ENCODE measurements at regions not wholly inside any gene's neighbourhood (a gene's known extent, or its start where the extent isn't known, plus 50 kb on each side); places are given as distances from the start of the nearest gene placed in this dataset.

DNA sequence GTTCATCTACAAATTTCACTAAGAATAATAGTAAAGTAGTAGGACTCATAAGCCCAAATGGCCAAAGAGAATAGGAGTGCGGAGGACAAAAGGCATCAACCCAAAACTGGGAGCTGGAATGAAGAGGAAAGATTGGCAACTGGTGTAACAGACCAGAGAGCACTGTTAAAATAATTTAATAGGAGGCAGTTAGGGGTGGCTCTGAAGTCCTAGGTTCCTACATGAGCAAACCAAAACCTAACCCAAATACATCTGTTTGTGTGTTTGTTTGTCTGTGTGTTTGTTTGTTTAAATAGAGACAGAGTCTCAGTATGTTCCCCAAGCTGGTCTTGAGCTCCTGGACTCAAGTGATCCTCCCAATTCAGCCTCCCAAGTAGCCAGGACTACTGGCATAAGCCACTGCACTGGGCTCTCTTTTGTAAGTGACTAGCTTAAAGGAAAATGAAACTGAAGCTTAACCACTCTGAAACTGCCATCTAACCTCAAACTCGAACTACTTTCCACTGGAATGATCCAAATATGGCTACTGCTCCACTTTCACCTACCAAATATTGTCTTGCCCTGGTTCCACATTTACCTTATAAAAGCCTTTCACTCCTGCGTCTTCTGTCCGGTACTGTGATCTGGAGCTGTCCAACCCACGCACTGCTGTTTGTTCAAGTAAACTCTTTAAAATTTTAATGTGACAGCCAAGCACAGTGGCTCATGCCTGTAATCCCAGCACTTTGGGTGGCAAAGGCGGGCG lies 94.9 kb downstream of the AKR1D1 start:
- Histone ChIP-seq H3K27me3 (replicated peaks in 1 of 4; ENCODE audit: control extremely low read depth in 1 of 4, control insufficient read depth in 3 of 4, insufficient read depth in 4 of 4, low read length in 3 of 4) (peaks cover 0 to 3% (median 0%) of the 10 kb centered on the region in 4 experiments), H2AFZ (ENCODE audit: insufficient read depth, low read depth, low read length, poor library complexity, severe bottlenecking) (no peak overlapping the region), H3K79me2 (ENCODE audit: control insufficient read depth, insufficient read depth, low read length) (no peaks in the 10 kb centered on the region), H3K4me2 (replicated peaks; ENCODE audit: low read depth, low read length, poor library complexity, severe bottlenecking) (no peak overlapping the region), H3K9ac (ENCODE audit: low read length) (no peak overlapping the region), H3K9me3 (ENCODE audit: control extremely low read depth in 1 of 3, control insufficient read depth in 2 of 3, insufficient read depth in 1 of 3, low read length in 2 of 3) (peaks cover 0 to 8% (median 0%) of the 10 kb centered on the region in 3 donors), H4K20me1 (ENCODE audit: control insufficient read depth, insufficient read depth, low read length, poor library complexity, severe bottlenecking) (no peaks in the 10 kb centered on the region), H3K4me1 (ENCODE audit: control insufficient read depth in 2 of 2, insufficient read depth in 2 of 2, low read length in 2 of 2) (no peaks in the 10 kb centered on the region), H3K4me3 (ENCODE audit: control extremely low read depth in 1 of 5, extremely low read depth in 1 of 5, insufficient read depth in 1 of 5, low read depth in 2 of 5, low read length in 4 of 5) (no peak overlapping the region), H3K27ac (ENCODE audit: low read length in 2 of 2) (no peak overlapping the region), H3K36me3 (replicated peaks in 1 of 2; ENCODE audit: control extremely low read depth in 1 of 2, control insufficient read depth in 1 of 2, extremely low read depth in 1 of 2, insufficient read depth in 2 of 2, low read length in 1 of 2) (no peaks in the 10 kb centered on the region)
- Mint-ChIP-seq H3K9me3 (ENCODE audit: insufficient read depth) (peaks cover 5% of the 10 kb centered on the region), H3K27ac (no peak overlapping the region), H3K4me3 (no peak overlapping the region), H3K4me1 (no peaks in the 10 kb centered on the region), H3K27me3 (peaks cover 13% of the 10 kb centered on the region)
- intact Hi-C loops (cut with micrococcal nuclease) = no loop called here
- POLR2A ChIA-PET = no interaction called here
- WGBS (ENCODE audit: insufficient coverage) = 77% methylated on average over 7 of the region's 7 CpGs
- CTCF ChIA-PET = no interaction called here
- ATAC-seq (ENCODE audit: low read depth) (no peak), DNase-seq (no peak)
- TF ChIP-seq EZH2 (IDR thresholded peaks at IDR 0.05; ENCODE audit: borderline replicate concordance, insufficient read depth, low read depth, low read length, poor library complexity, severe bottlenecking) = no peak
- TF ChIP-seq, protein P1, sequence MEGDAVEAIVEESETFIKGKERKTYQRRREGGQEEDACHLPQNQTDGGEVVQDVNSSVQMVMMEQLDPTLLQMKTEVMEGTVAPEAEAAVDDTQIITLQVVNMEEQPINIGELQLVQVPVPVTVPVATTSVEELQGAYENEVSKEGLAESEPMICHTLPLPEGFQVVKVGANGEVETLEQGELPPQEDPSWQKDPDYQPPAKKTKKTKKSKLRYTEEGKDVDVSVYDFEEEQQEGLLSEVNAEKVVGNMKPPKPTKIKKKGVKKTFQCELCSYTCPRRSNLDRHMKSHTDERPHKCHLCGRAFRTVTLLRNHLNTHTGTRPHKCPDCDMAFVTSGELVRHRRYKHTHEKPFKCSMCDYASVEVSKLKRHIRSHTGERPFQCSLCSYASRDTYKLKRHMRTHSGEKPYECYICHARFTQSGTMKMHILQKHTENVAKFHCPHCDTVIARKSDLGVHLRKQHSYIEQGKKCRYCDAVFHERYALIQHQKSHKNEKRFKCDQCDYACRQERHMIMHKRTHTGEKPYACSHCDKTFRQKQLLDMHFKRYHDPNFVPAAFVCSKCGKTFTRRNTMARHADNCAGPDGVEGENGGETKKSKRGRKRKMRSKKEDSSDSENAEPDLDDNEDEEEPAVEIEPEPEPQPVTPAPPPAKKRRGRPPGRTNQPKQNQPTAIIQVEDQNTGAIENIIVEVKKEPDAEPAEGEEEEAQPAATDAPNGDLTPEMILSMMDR (IDR thresholded peaks at IDR 0.05) = no peak

DNA sequence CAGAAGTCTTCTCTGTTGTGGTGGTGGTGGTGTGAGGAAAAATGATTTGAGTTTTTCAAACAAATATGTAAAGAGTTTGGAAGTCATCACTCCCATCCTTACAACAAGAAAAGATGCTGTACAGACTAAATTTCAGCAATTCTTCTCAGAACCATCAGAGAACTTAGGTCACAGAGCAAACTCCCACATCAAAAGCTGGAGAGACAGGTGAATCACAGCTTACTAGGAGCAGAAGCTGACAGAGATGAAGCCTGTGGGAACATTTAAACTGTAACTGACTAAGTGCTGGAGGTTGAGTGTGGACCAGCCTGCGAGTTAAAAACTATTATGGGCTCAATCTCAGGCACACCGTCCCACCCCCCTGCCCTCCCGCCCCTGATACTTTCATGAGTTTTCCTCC lies 97.3 kb downstream of the AKR1D1 start:
- no peak for ATAC-seq (ENCODE audit: low read depth)
- Mint-ChIP-seq H3K27ac (no peak overlapping the region), H3K4me3 (no peak overlapping the region), H3K27me3 (peaks cover 13% of the 10 kb centered on the region), H3K9me3 (ENCODE audit: insufficient read depth) (peaks cover 5% of the 10 kb centered on the region), H3K4me1 (no peaks in the 10 kb centered on the region)
- ChIA-PET CTCF (interaction anchor here (1.0 kb wide), 1 partner anchor 13 kb away, joined by 3 read pairs; no protein-coding TSS in a partner anchor), POLR2A (no interaction called here)
- Histone ChIP-seq H2AFZ (ENCODE audit: insufficient read depth, low read depth, low read length, poor library complexity, severe bottlenecking) (no peak overlapping the region), H3K4me1 (ENCODE audit: control insufficient read depth in 2 of 2, insufficient read depth in 2 of 2, low read length in 2 of 2) (no peaks in the 10 kb centered on the region), H3K9me3 (ENCODE audit: control extremely low read depth in 1 of 3, control insufficient read depth in 2 of 3, insufficient read depth in 1 of 3, low read length in 2 of 3) (peaks cover 0 to 8% (median 0%) of the 10 kb centered on the region in 3 donors), H3K79me2 (ENCODE audit: control insufficient read depth, insufficient read depth, low read length) (no peaks in the 10 kb centered on the region), H4K20me1 (ENCODE audit: control insufficient read depth, insufficient read depth, low read length, poor library complexity, severe bottlenecking) (no peaks in the 10 kb centered on the region), H3K27ac (ENCODE audit: low read length in 2 of 2) (no peak overlapping the region), H3K4me3 (ENCODE audit: control extremely low read depth in 1 of 5, extremely low read depth in 1 of 5, insufficient read depth in 1 of 5, low read depth in 2 of 5, low read length in 4 of 5) (no peak overlapping the region), H3K4me2 (replicated peaks; ENCODE audit: low read depth, low read length, poor library complexity, severe bottlenecking) (no peak overlapping the region), H3K36me3 (replicated peaks in 1 of 2; ENCODE audit: control extremely low read depth in 1 of 2, control insufficient read depth in 1 of 2, extremely low read depth in 1 of 2, insufficient read depth in 2 of 2, low read length in 1 of 2) (no peaks in the 10 kb centered on the region), H3K9ac (ENCODE audit: low read length) (no peak overlapping the region), H3K27me3 (replicated peaks in 1 of 4; ENCODE audit: control extremely low read depth in 1 of 4, control insufficient read depth in 3 of 4, insufficient read depth in 4 of 4, low read length in 3 of 4) (peaks cover 0 to 3% (median 0%) of the 10 kb centered on the region in 4 experiments)
- WGBS (ENCODE audit: insufficient coverage) = no CpG with 5 or more reads among the region's 3 CpGs
- TF ChIP-seq, protein P1 (IDR thresholded peaks at IDR 0.05) = no peak
- no peak for TF ChIP-seq EZH2 (IDR thresholded peaks at IDR 0.05; ENCODE audit: borderline replicate concordance, insufficient read depth, low read depth, low read length, poor library complexity, severe bottlenecking)
- DNase-seq = no peak
- intact Hi-C loops (cut with micrococcal nuclease) = no loop called here
